HCT116 (cell line): ENCODE measurements at regions not wholly inside any gene's neighbourhood (a gene's known extent, or its start where the extent isn't known, plus 50 kb on each side); places are given as distances from the start of the nearest gene placed in this dataset.
"Not testable (repeated sequence)": the region's sequence is repeated elsewhere in the genome, so short reads cannot be mapped to it uniquely, and the experiment has no call there.

Experiments used
- ATAC-seq: fragments of 200-7000 bp; cut with Tn5 transposase; 2 replicates; pipeline ENCODE4 v1.9.1; 2020; ENCODE audit warnings: mild to moderate bottlenecking, moderate library complexity
- BruUV-seq: library from RNA; stranded (reverse); fragments of 400-500 nt; replicated peaks from 2 replicates; lab custom pipeline; 2021; lab: Mats Ljungman, UMichigan
- CTCF ChIA-PET: fragments of 300-600 bp; sonication (Branson Sonifier 250); formaldehyde crosslinking; loops from one replicate; lab custom pipeline; 2021; ENCODE audit warnings: antibody characterized with exemption; lab: Charles Lee
- POLR2A ChIA-PET: fragments of 300-600, 350-600 bp; sonication (Branson Sonifier 250); formaldehyde crosslinking; loops from one replicate; lab custom pipeline; 2021; ENCODE audit warnings: antibody characterized with exemption; lab: Charles Lee
- RAD21 ChIA-PET, 2 experiments: fragments of 300-600 bp; sonication (Branson Sonifier 250); formaldehyde crosslinking; loops; one replicate each; lab custom pipeline; 2023; ENCODE audit warnings: low total read pairs in 2 of 2; ENCODE audit not compliant: uncharacterized antibody in 2 of 2, unreplicated experiment in 2 of 2, low non-redundant PET in 1 of 2; lab: Charles Lee
- DNase-seq: peaks from one replicate; pipeline ENCODE4 v3.0.0-alpha.2; 2010; ENCODE audit warnings: low read depth, low spot score
- H2AFZ ChIP-seq: fragments of 200-600 bp; shearing (Covaris generic), sonication (generic); 2 replicates; pipeline ENCODE4 v1.6.1; 2017; ENCODE audit warnings: low read depth, mixed run types, mixed read lengths, antibody characterized with exemption, low read length; ENCODE audit not compliant: poor library complexity, severe bottlenecking
- H3K27ac ChIP-seq: 2 replicates; pipeline ENCODE4 v1.5.1; 2012; ENCODE audit warnings: low read depth, low read length
- H3K27me3 ChIP-seq: fragments of 200-600 bp; sonication (generic); 2 replicates; pipeline ENCODE4 v1.6.1; 2016; ENCODE audit warnings: mixed run types, low read length, mixed read lengths; ENCODE audit not compliant: insufficient read depth
- H3K36me3 ChIP-seq, 2 experiments: fragments of 200-500 bp in 1 of 2; fragments of 200-600 bp in 1 of 2; sonication (Bioruptor generic) in 1 of 2; sonication (generic) in 1 of 2; 2 replicates each; pipeline versions ENCODE4 v1.5.1 to v1.6.1; 2014 to 2016; ENCODE audit warnings: low read length in 2 of 2, inconsistent platforms in 1 of 2, mixed read lengths in 1 of 2, mixed run types in 1 of 2; ENCODE audit not compliant: insufficient read depth in 2 of 2, control insufficient read depth in 1 of 2
- H3K4me1 ChIP-seq, 2 experiments: fragments of 200-600 bp in 1 of 2; sonication (generic) in 1 of 2; 2 replicates each; pipeline versions ENCODE4 v1.5.1 to v1.6.1; 2012 to 2017; ENCODE audit warnings: low read length in 2 of 2, inconsistent platforms in 1 of 2, mild to moderate bottlenecking in 1 of 2, mixed read lengths in 1 of 2, mixed run types in 1 of 2, moderate library complexity in 1 of 2; ENCODE audit not compliant: insufficient read depth in 2 of 2, control insufficient read depth in 1 of 2
- H3K4me2 ChIP-seq: fragments of 200-600 bp; sonication (generic); 2 replicates; pipeline ENCODE4 v1.6.1; 2017; ENCODE audit warnings: mixed run types, low read length, mixed read lengths
- H3K4me3 ChIP-seq, 2 experiments: fragments of 200-600 bp in 1 of 2; sonication (generic) in 1 of 2; replicated peaks in 1 of 2; 2 replicates each; pipeline ENCODE4 v1.5.1; 2011 to 2016; ENCODE audit warnings: low read length in 2 of 2, control low read depth in 1 of 2, low read depth in 1 of 2, mild to moderate bottlenecking in 1 of 2, mixed read lengths in 1 of 2, mixed run types in 1 of 2
- H3K79me2 ChIP-seq: fragments of 200-600 bp; sonication (generic); 2 replicates; pipeline ENCODE4 v1.6.1; 2017; ENCODE audit warnings: mild to moderate bottlenecking, mixed run types, low read length, moderate library complexity, mixed read lengths; ENCODE audit not compliant: insufficient read depth
- H3K9ac ChIP-seq: fragments of 200-600 bp; sonication (generic); 2 replicates; pipeline ENCODE4 v1.6.1; 2016; ENCODE audit warnings: low read length, mixed read lengths
- H3K9me2 ChIP-seq: fragments of 200-600 bp; sonication (generic), shearing (Covaris generic); 2 replicates; pipeline ENCODE4 v1.6.1; 2017; ENCODE audit warnings: mixed run types, mild to moderate bottlenecking, moderate library complexity; ENCODE audit not compliant: insufficient read depth
- H3K9me3 ChIP-seq, 2 experiments: fragments of 200-500 bp in 1 of 2; fragments of 200-600 bp in 1 of 2; sonication (Bioruptor generic) in 1 of 2; sonication (generic) in 1 of 2; 2 replicates each; pipeline ENCODE4 v1.6.1; 2014 to 2017; ENCODE audit warnings: low read length in 2 of 2, mixed read lengths in 2 of 2, inconsistent platforms in 1 of 2, low read depth in 1 of 2, mild to moderate bottlenecking in 1 of 2, mixed run types in 1 of 2, moderate library complexity in 1 of 2; ENCODE audit not compliant: control insufficient read depth in 1 of 2, insufficient read depth in 1 of 2
- H4K20me1 ChIP-seq: fragments of 200-600 bp; sonication (generic), shearing (Covaris generic); 2 replicates; pipeline ENCODE4 v1.6.1; 2017; ENCODE audit warnings: mixed run types, mild to moderate bottlenecking, moderate library complexity; ENCODE audit not compliant: insufficient read depth
- intact Hi-C: fragments of 100-400 bp; cut with micrococcal nuclease; formaldehyde crosslinking; loops from 2 replicates; pipeline ENCODE4 v1.10.0; 2022

GRCh38 chr9:62807424-62807823, 1617.6 kb downstream of the SPATA31A7 start:
- H3K4me2 ChIP-seq, H2AFZ ChIP-seq, RAD21 ChIA-PET, intact Hi-C loops, H3K9me2 ChIP-seq, H4K20me1 ChIP-seq, H3K9me3 ChIP-seq, CTCF ChIA-PET, H3K36me3 ChIP-seq, ATAC-seq, BruUV-seq, H3K9ac ChIP-seq, H3K4me1 ChIP-seq, H3K4me3 ChIP-seq, H3K27ac ChIP-seq, POLR2A ChIA-PET, H3K27me3 ChIP-seq, H3K79me2 ChIP-seq, DNase-seq: not testable (repeated sequence)

GRCh38 chr9:62808081-62808480, 1618.2 kb downstream of the SPATA31A7 start:
- H3K27ac ChIP-seq, ATAC-seq, H3K9ac ChIP-seq, BruUV-seq, CTCF ChIA-PET, RAD21 ChIA-PET, H2AFZ ChIP-seq, H3K9me2 ChIP-seq, H3K27me3 ChIP-seq, H3K9me3 ChIP-seq, H3K4me1 ChIP-seq, H3K4me2 ChIP-seq, H3K79me2 ChIP-seq, H3K36me3 ChIP-seq, intact Hi-C loops, POLR2A ChIA-PET, H3K4me3 ChIP-seq, H4K20me1 ChIP-seq, DNase-seq: not testable (repeated sequence)

GRCh38 chr9:62810318-62810717, 1620.5 kb downstream of the SPATA31A7 start:
- H3K4me1 ChIP-seq, DNase-seq, H3K4me3 ChIP-seq, H3K9me3 ChIP-seq, ATAC-seq, intact Hi-C loops, H3K27me3 ChIP-seq, H2AFZ ChIP-seq, POLR2A ChIA-PET, RAD21 ChIA-PET, H4K20me1 ChIP-seq, H3K4me2 ChIP-seq, H3K79me2 ChIP-seq, H3K36me3 ChIP-seq, BruUV-seq, H3K9me2 ChIP-seq, H3K27ac ChIP-seq, H3K9ac ChIP-seq, CTCF ChIA-PET: not testable (repeated sequence)

GRCh38 chr9:62810811-62811315, 1621.0 kb downstream of the SPATA31A7 start:
- CTCF ChIA-PET, H3K27ac ChIP-seq, intact Hi-C loops, H2AFZ ChIP-seq, H3K4me3 ChIP-seq, H3K79me2 ChIP-seq, RAD21 ChIA-PET, H3K9me2 ChIP-seq, H3K9me3 ChIP-seq, H4K20me1 ChIP-seq, BruUV-seq, ATAC-seq, H3K9ac ChIP-seq, H3K36me3 ChIP-seq, H3K4me1 ChIP-seq, DNase-seq, POLR2A ChIA-PET, H3K4me2 ChIP-seq, H3K27me3 ChIP-seq: not testable (repeated sequence)
